T1000 (cell line): ENCODE measurements at regions not wholly inside any gene's neighbourhood (a gene's known extent, or its start where the extent isn't known, plus 50 kb on each side); places are given as distances from the start of the nearest gene placed in this dataset.

Experiments
- DNase-seq: peaks from one replicate; lab custom pipeline; 2025; ENCODE audit warnings: mixed read lengths; lab: John Stamatoyannopoulos, UW

DNA sequence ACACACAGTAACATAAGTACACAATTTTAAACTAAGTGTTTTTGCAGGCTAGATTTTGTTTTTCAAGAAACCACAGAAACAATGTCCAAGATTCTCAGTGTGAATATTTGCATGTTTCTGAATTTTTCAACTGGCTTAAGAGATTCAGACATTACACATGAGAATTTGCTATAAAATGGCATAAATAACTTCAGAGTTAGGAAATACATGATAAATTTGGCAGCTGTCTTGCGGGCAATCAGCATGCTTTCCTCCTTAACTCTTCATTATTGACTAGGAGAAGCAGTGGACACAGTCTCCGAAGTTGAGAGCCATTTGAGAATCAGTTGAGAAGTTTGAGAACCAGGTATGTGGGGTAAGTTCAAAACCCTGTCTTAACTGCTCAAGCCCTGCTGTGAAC, 625.6 kb upstream of the SGO1 start:
- no peak for DNase-seq

- DNase-seq: no peak
Measured at GRCh38 chr3:20811006-20811405, 625.0 kb upstream of the SGO1 start.

DNA sequence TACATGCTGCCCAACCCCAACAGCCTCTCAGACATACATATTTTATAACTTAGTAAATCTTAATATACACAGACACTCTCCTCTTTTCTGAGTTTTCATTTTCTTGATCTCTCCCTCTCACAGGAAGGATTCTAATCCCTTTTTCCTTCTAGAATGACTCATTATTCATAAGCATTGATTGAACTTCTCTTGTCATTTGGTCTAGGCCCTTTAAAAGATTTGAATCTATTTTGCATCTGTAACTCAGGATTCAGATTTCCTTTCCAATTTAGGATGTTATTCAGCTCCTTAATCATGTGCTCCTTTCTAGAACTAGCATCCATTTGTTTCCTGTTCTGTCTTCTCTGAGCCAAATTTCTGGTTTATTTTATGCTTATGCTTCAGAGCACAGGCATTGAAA, 624.5 kb upstream of the SGO1 start:
- no peak for DNase-seq

- DNase-seq: no peak
Measured at GRCh38 chr3:20809356-20809755, 623.4 kb upstream of the SGO1 start.

DNA sequence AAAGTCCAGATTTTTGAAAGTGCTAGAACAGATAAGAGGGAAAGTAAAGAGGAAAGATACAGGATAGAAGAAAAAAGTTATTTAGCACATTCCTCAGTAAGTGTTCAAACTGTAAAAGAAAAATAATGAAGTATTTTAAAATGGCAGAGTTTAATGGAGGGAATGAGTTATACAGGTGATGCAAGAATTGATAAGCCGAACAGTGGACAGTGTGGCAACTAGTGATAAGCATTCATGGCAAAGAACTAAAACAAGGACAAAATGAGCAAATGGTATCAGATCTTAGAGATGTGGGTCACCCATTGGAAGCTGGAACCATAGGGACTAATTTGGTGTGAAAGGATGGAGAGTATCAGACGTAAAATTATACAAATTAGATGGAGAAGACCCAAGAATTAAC, 622.9 kb upstream of the SGO1 start:
- no peak for DNase-seq

DNA sequence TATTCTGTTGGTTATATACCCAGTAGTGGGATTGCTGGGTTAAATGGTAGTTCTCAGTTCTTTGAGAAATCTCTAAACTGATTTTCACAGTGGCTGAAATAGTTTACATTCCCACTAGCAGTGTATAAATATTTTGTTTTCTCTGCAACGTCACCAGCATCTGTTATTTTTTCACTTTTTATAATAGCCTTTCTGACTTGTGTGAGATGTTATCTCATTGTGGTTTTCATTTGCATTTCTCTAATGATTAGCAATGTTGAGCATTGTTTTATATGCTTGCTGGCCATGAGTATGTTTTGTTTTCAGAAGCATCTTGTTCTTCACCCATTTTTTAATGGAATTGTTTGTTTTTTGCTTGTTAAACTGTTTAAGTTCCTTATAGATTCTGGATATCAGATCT, 612.7 kb upstream of the SGO1 start:
- no peak for DNase-seq

DNA sequence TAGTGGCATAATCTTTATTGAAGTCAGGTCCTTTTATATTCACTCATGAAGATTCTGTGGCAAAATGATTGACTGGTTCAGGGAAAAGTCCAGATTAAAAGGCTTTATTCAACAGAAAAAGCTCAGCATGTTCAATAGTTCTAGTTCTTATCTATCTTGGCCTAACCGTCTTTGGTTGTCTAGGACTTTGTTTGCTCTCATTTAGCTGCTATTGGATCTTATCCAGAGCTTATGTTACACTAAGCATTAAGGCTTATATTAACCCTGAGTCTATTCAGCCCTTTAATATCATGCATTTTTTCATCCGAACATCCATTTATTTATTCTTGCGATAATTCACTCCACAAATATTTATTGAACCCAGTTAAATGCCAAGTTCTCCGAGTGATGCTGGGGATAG, 601.0 kb upstream of the SGO1 start:
- no peak for DNase-seq

DNA sequence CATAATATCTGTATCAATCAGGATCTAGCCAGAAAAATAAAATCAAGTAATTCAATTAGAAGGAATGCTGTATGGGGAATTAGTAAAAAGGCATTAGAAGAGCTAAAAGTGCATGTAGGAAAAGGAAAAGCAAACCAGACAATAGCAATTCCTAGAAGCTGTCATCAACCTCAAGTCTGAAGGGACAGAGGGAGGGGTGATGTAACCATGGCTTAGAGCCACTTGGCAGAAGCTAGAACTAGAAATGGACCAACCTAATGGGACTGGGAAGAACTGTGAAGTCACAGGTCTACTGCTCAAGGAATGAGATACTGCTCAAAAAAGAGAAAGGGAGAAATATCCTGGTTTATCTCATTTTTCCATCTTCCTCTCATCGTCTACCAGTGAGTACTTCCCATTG, 590.7 kb upstream of the SGO1 start:
- no peak for DNase-seq

DNA sequence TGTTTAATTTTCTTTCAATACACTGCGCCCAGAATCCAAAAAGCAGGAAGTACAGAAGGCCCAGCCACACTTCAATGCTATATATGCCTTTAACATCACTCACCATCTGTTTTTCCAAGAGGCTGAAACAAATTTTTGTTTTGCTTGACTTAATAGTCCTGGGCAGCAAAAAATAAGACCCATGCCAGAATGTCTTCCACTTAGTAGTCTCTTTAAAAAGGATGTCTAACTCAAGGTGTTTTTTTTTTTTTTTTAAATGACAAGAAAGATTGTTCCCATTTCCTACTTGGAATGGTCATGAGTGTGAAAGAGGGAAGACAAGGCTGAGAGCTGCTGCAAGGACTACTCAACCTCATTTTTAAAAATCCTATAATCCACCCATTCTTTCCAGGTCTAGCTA, 590.3 kb upstream of the SGO1 start:
- DNase-seq: no peak

GRCh38 chr3:20773320-20773984, 587.4 kb upstream of the SGO1 start:
- no peak for DNase-seq

DNA sequence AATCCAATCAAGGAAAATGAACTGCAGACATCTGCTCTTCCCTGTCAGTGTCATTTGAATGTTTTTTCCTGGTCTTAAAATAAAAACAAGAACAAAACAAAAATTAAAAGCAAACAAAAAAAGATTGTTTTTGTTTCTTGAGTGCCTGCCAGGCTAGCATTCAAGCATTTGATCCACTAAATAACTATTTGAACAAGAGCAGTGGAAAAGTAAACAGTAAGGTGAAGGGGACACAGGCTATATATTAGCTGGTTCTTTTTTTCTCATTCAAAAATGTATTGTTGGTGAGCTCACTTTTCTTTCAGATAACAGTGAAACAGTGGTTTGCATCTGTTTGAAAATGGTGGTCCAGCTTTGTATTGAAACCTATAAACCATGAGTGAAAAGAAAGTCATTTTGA, 586.9 kb upstream of the SGO1 start:
- no peak for DNase-seq

GRCh38 chr3:20769430-20769829, 583.4 kb upstream of the SGO1 start:
- DNase-seq: no peak

- DNase-seq: no peak
Measured at GRCh38 chr3:20760981-20761380, 575.0 kb upstream of the SGO1 start.

DNA sequence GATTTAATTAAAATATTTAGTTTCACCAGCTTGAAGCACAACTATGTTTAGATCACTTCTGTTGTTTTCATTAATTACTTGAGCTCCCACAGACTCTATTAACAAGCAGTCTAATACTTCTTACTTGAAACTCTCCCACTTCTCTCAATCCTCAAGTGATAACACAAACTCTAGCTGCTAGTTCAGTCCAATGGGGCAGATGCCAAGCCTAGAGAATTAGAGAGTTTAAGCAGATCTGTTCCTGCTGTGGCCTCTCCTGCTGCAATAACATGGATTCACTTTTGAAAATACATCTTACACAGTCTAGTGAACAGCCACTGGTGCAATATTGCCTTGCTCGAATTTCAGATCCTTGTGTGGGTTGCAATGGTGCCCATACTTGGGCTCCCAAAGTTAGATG, 566.4 kb upstream of the SGO1 start:
- DNase-seq: no peak

GRCh38 chr3:20751296-20751695, 565.3 kb upstream of the SGO1 start:
- DNase-seq: no peak

DNA sequence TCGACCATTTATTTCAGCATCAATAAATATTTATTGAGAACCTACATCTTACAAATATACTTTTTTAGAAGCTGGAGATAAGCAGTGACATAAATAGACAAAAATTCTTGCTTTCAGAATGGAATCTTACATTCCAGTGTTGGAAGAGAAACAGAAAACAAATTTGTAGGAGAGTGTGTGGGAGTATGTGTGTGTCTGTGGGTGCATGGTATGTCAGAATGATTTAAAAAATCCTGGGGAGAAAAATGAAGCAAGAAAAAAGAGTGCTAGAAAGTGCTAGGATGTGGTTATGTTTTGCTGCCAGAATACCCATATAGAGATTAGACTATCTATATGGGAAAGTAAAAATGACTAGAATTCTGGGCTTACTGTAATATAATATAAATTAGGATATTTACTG, 561.7 kb upstream of the SGO1 start:
- no peak for DNase-seq

- DNase-seq: no peak
Measured at GRCh38 chr3:20743553-20744321, 557.7 kb upstream of the SGO1 start.

DNA sequence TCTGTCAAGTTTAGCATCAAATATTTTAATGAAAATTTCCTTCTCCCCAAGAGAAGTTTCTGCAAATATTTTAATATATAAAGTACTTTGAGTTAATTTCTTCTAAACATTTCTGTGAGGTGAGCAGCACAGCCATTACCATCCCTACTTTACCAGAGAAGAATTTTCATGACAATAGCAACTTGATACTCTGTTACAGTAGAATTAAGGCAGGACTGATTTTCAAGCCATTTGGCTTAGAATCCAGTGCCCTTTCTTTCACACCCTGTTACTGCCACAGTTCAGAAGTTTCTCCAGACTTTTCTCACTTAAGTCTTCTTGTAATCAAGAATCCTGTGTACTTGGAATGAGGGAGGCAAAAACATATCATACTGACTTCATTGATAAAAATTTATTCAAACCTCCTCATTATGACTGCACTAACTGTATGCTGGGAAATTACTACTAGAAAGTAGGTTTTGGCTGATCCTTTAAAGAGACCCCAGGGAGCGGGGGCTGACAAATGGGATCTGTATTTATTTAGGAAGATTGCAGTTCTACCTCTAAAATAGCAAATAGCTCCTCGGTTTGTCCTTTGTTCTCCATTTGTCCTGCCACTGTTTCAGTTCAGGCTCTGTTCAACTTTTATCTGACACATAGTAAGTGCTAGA, 557.0 kb upstream of the SGO1 start:
- no peak for DNase-seq

GRCh38 chr3:20741381-20741780, 555.4 kb upstream of the SGO1 start:
- no peak for DNase-seq

DNA sequence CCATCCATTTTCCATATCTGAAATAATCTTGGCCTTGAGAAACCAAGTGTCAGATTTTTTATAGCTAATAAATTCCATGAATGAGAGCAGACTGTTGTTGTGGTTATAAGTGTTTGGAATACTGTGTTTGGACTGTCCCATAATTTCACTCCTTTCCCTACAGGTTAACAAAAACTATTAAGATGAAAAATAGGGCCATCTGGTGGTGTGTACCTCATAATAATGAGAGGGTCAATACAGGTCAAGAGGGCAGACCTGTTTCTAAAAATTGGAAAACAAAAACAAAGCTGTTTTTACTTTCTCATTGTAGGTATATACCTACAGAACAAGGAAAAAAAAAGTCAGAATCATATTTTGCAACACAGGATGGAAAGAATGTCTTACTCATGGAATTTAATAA, 553.8 kb upstream of the SGO1 start:
- no peak for DNase-seq

- DNase-seq: no peak
Measured at GRCh38 chr3:20736287-20736852, 550.4 kb upstream of the SGO1 start.

- DNase-seq: no peak
Measured at GRCh38 chr3:20729185-20729584, 543.2 kb upstream of the SGO1 start.

DNA sequence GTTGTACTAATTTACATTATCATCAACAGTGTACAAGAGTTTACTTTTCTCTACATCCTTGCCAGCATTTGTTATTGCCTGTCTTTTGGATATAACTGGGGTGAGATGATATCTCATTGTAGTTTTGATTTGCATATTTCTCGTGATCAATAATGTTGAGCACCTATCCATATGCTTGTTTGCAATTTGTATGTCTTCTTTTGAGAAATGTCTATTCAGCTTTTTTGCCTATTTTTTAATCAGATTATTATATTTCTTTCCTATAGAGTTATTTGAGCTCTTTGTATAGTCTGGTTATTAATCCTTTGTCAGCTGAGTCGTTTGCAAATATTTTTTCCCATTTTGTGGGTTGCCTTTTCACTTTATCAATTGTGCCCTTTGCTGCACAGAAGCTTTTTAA, 540.8 kb upstream of the SGO1 start:
- no peak for DNase-seq
